ENCODE measurements at regions not wholly inside any gene's neighbourhood (a gene's known extent, or its start where the extent isn't known, plus 50 kb on each side); places are given as distances from the start of the nearest gene placed in this dataset.
"Not testable (repeated sequence)": the region's sequence is repeated elsewhere in the genome, so short reads cannot be mapped to it uniquely, and the experiment has no call there.

GRCh38 chr1:214136324-214136919 lies 144.5 kb upstream of the SMYD2 start:
- H3K9me3 ChIP-seq (ENCODE audit: control insufficient read depth, insufficient read depth, low read length): no peaks in the 10 kb centered on the region
- DNase-seq (ENCODE audit: low read depth, low spot score): no peak
- H3K36me3 ChIP-seq (ENCODE audit: control insufficient read depth, insufficient read depth, low read length): no peaks in the 10 kb centered on the region
- H3K4me1 ChIP-seq (ENCODE audit: control insufficient read depth, insufficient read depth, low read length): no peaks in the 10 kb centered on the region
- no CpG with 5 or more reads among the region's 8 CpGs for WGBS (ENCODE audit: insufficient coverage, insufficient read length)
- no peak overlapping the region for H3K27ac ChIP-seq (ENCODE audit: low read length)
- H3K27me3 ChIP-seq (ENCODE audit: control insufficient read depth, insufficient read depth, low read length): no peaks in the 10 kb centered on the region
- H3K4me3 ChIP-seq (ENCODE audit: low read length): no peak overlapping the region

- DNase-seq (ENCODE audit: low read depth, low spot score): no peak
- Histone ChIP-seq H3K36me3 (ENCODE audit: control insufficient read depth, insufficient read depth, low read length) (no peaks in the 10 kb centered on the region), H3K27me3 (ENCODE audit: control insufficient read depth, insufficient read depth, low read length) (no peaks in the 10 kb centered on the region), H3K4me3 (ENCODE audit: low read length) (no peak overlapping the region), H3K9me3 (ENCODE audit: control insufficient read depth, insufficient read depth, low read length) (no peaks in the 10 kb centered on the region), H3K27ac (ENCODE audit: low read length) (no peak overlapping the region), H3K4me1 (ENCODE audit: control insufficient read depth, insufficient read depth, low read length) (no peaks in the 10 kb centered on the region)
- WGBS (ENCODE audit: insufficient coverage, insufficient read length): no CpG with 5 or more reads among the region's 4 CpGs
Observed at GRCh38 chr1:214141486-214141885, 139.5 kb upstream of the SMYD2 start.

- Histone ChIP-seq H3K4me1 (ENCODE audit: control insufficient read depth, insufficient read depth, low read length) (no peaks in the 10 kb centered on the region), H3K27ac (ENCODE audit: low read length) (no peak overlapping the region), H3K36me3 (ENCODE audit: control insufficient read depth, insufficient read depth, low read length) (no peaks in the 10 kb centered on the region), H3K27me3 (ENCODE audit: control insufficient read depth, insufficient read depth, low read length) (no peaks in the 10 kb centered on the region), H3K4me3 (ENCODE audit: low read length) (no peak overlapping the region), H3K9me3 (ENCODE audit: control insufficient read depth, insufficient read depth, low read length) (no peaks in the 10 kb centered on the region)
- no peak for DNase-seq (ENCODE audit: low read depth, low spot score)
- WGBS (ENCODE audit: insufficient coverage, insufficient read length): no CpG with 5 or more reads among the region's 17 CpGs
Observed at GRCh38 chr1:214143006-214143992, 137.7 kb upstream of the SMYD2 start.

GRCh38 chr1:214144521-214144920 lies 136.4 kb upstream of the SMYD2 start:
- WGBS (ENCODE audit: insufficient coverage, insufficient read length): no CpG with 5 or more reads among the region's 2 CpGs
- H3K27ac ChIP-seq (ENCODE audit: low read length); DNase-seq (ENCODE audit: low read depth, low spot score); H3K36me3 ChIP-seq (ENCODE audit: control insufficient read depth, insufficient read depth, low read length); H3K4me3 ChIP-seq (ENCODE audit: low read length); H3K9me3 ChIP-seq (ENCODE audit: control insufficient read depth, insufficient read depth, low read length); H3K4me1 ChIP-seq (ENCODE audit: control insufficient read depth, insufficient read depth, low read length); H3K27me3 ChIP-seq (ENCODE audit: control insufficient read depth, insufficient read depth, low read length): not testable (repeated sequence)

GRCh38 chr1:214146523-214146922 lies 134.4 kb upstream of the SMYD2 start:
- DNase-seq (ENCODE audit: low read depth, low spot score): no peak
- no peak overlapping the region for H3K27ac ChIP-seq (ENCODE audit: low read length)
- H3K27me3 ChIP-seq (ENCODE audit: control insufficient read depth, insufficient read depth, low read length): no peaks in the 10 kb centered on the region
- WGBS (ENCODE audit: insufficient coverage, insufficient read length): no CpG with 5 or more reads among the region's 4 CpGs
- no peaks in the 10 kb centered on the region for H3K36me3 ChIP-seq (ENCODE audit: control insufficient read depth, insufficient read depth, low read length)
- H3K4me3 ChIP-seq (ENCODE audit: low read length): no peak overlapping the region
- no peaks in the 10 kb centered on the region for H3K4me1 ChIP-seq (ENCODE audit: control insufficient read depth, insufficient read depth, low read length)
- no peaks in the 10 kb centered on the region for H3K9me3 ChIP-seq (ENCODE audit: control insufficient read depth, insufficient read depth, low read length)

DNA sequence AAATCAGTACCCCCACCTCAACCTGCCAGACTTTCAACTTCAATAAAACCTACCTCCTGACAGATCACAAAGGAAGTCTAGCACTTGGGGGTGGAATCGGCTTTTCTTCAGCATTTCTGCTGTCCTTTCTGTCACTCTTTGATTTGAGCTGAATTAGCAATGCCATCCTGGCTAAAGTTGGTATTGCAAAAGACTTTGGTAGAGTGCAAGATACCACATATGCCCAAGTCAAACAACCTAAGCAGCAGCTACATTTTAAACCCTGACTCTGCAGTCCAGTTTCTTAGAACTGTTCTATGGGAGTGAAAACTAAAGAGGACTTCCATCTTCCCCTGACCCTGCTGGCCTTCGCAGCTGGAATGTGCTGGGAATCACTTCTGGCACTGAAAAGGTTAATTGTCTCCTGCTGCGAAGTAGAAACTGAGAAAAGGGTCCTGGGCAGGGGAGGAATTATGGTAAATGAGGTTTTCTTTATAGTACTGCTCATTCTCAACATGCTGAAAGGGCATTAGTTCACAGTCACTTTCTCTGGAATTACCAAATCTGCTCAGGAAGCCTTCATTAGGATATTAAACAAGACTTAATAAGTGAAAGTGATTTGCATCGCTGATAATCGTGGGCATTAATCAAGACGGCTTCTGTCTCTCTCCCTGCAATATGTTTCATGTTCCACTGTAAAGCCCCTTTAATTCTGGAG lies 126.2 kb upstream of the SMYD2 start:
- no peak overlapping the region for H3K27ac ChIP-seq (ENCODE audit: low read length)
- H3K4me3 ChIP-seq (ENCODE audit: low read length): no peak overlapping the region
- no peaks in the 10 kb centered on the region for H3K9me3 ChIP-seq (ENCODE audit: control insufficient read depth, insufficient read depth, low read length)
- no peaks in the 10 kb centered on the region for H3K36me3 ChIP-seq (ENCODE audit: control insufficient read depth, insufficient read depth, low read length)
- no peak for DNase-seq (ENCODE audit: low read depth, low spot score)
- no peaks in the 10 kb centered on the region for H3K27me3 ChIP-seq (ENCODE audit: control insufficient read depth, insufficient read depth, low read length)
- no CpG with 5 or more reads among the region's 6 CpGs for WGBS (ENCODE audit: insufficient coverage, insufficient read length)
- H3K4me1 ChIP-seq (ENCODE audit: control insufficient read depth, insufficient read depth, low read length): no peaks in the 10 kb centered on the region

GRCh38 chr1:214155987-214156625 lies 124.9 kb upstream of the SMYD2 start:
- H3K27ac ChIP-seq (ENCODE audit: low read length): no peak overlapping the region
- no peak for DNase-seq (ENCODE audit: low read depth, low spot score)
- no peaks in the 10 kb centered on the region for H3K9me3 ChIP-seq (ENCODE audit: control insufficient read depth, insufficient read depth, low read length)
- no peaks in the 10 kb centered on the region for H3K27me3 ChIP-seq (ENCODE audit: control insufficient read depth, insufficient read depth, low read length)
- no peaks in the 10 kb centered on the region for H3K36me3 ChIP-seq (ENCODE audit: control insufficient read depth, insufficient read depth, low read length)
- no peak overlapping the region for H3K4me3 ChIP-seq (ENCODE audit: low read length)
- no peaks in the 10 kb centered on the region for H3K4me1 ChIP-seq (ENCODE audit: control insufficient read depth, insufficient read depth, low read length)
- WGBS (ENCODE audit: insufficient coverage, insufficient read length): no CpG with 5 or more reads among the region's 2 CpGs

DNA sequence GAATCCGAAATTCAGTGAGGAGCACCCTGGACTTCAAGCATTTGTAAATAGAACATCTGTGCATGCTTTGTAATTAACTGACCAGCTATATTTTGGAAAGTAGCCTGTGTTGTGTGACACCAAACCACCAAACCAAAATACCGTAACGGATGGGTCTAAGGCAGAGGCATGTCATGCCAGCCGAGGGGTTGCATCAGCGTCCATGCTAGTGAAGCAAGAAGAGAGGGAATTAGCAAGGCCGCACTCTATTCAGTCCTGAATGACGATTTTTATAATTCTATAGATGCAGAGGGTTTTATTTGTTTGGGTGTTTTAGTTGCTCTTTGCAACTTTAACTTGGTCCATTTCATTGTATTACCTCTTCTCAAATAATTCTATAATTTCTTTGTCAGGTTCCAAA lies 116.8 kb upstream of the SMYD2 start:
- Histone ChIP-seq H3K9me3 (ENCODE audit: control insufficient read depth, insufficient read depth, low read length) (no peaks in the 10 kb centered on the region), H3K4me1 (ENCODE audit: control insufficient read depth, insufficient read depth, low read length) (no peaks in the 10 kb centered on the region), H3K36me3 (ENCODE audit: control insufficient read depth, insufficient read depth, low read length) (no peaks in the 10 kb centered on the region), H3K27ac (ENCODE audit: low read length) (no peak overlapping the region), H3K27me3 (ENCODE audit: control insufficient read depth, insufficient read depth, low read length) (no peaks in the 10 kb centered on the region), H3K4me3 (ENCODE audit: low read length) (no peak overlapping the region)
- DNase-seq (ENCODE audit: low read depth, low spot score): no peak
- WGBS (ENCODE audit: insufficient coverage, insufficient read length): no CpG with 5 or more reads among the region's 7 CpGs

GRCh38 chr1:214165850-214166374 lies 115.0 kb upstream of the SMYD2 start:
- no CpG with 5 or more reads among the region's 5 CpGs for WGBS (ENCODE audit: insufficient coverage, insufficient read length)
- DNase-seq (ENCODE audit: low read depth, low spot score): no peak
- no peaks in the 10 kb centered on the region for H3K9me3 ChIP-seq (ENCODE audit: control insufficient read depth, insufficient read depth, low read length)
- H3K4me1 ChIP-seq (ENCODE audit: control insufficient read depth, insufficient read depth, low read length): no peaks in the 10 kb centered on the region
- no peak overlapping the region for H3K4me3 ChIP-seq (ENCODE audit: low read length)
- H3K36me3 ChIP-seq (ENCODE audit: control insufficient read depth, insufficient read depth, low read length): no peaks in the 10 kb centered on the region
- H3K27me3 ChIP-seq (ENCODE audit: control insufficient read depth, insufficient read depth, low read length): no peaks in the 10 kb centered on the region
- no peak overlapping the region for H3K27ac ChIP-seq (ENCODE audit: low read length)

Measured in iPS DF 6.9 (cell line).